Fibroblast of lung (primary cell): ENCODE measurements at regions not wholly inside any gene's neighbourhood (a gene's known extent, or its start where the extent isn't known, plus 50 kb on each side); places are given as distances from the start of the nearest gene placed in this dataset.

Source experiments
- DNase-seq, 2 donors: peaks; one replicate each; pipeline versions ENCODE4 v3.0.0 to v3.0.0-alpha.2; 2010; ENCODE audit warnings: low read depth in 2 of 2
- H2AFZ ChIP-seq: 2 replicates; pipeline ENCODE4 v1.5.1; 2012; ENCODE audit warnings: low read length, control low read depth, inconsistent platforms
- H3K27ac ChIP-seq: 2 replicates; pipeline ENCODE4 v1.5.1; 2011; ENCODE audit warnings: low read length, control low read depth; ENCODE audit not compliant: insufficient read depth
- H3K27me3 ChIP-seq: 2 replicates; pipeline ENCODE4 v1.5.1; 2011; ENCODE audit warnings: mild to moderate bottlenecking, low read length; ENCODE audit not compliant: control insufficient read depth, insufficient read depth
- H3K36me3 ChIP-seq: 2 replicates; pipeline ENCODE4 v1.5.1; 2011; ENCODE audit warnings: low read length; ENCODE audit not compliant: control insufficient read depth, insufficient read depth
- H3K4me1 ChIP-seq: 2 replicates; pipeline ENCODE4 v1.5.1; 2011; ENCODE audit warnings: low read length; ENCODE audit not compliant: control insufficient read depth, insufficient read depth; ENCODE audit errors: extremely low read depth
- H3K4me2 ChIP-seq: 2 replicates; pipeline ENCODE4 v1.5.1; 2011; ENCODE audit warnings: low read length, control low read depth; ENCODE audit not compliant: insufficient read depth; ENCODE audit errors: extremely low read depth
- H3K4me3 ChIP-seq, 4 experiments: fragments of 200-600 bp in 1 of 4; sonication (generic) in 1 of 4; replicated peaks in 1 of 4; 2 replicates each; pipeline ENCODE4 v1.5.1; 2011 to 2016; ENCODE audit warnings: low read length in 4 of 4, low read depth in 3 of 4, mild to moderate bottlenecking in 3 of 4, control low read depth in 2 of 4, inconsistent platforms in 1 of 4, mixed read lengths in 1 of 4; ENCODE audit not compliant: insufficient read depth in 1 of 4; ENCODE audit errors: control extremely low read depth in 1 of 4
- H3K79me2 ChIP-seq: 2 replicates; pipeline ENCODE4 v1.5.1; 2012; ENCODE audit warnings: mild to moderate bottlenecking, low read length, inconsistent platforms; ENCODE audit not compliant: control insufficient read depth, insufficient read depth
- H3K9ac ChIP-seq: 2 replicates; pipeline ENCODE4 v1.5.1; 2011; ENCODE audit warnings: mild to moderate bottlenecking, low read length, control low read depth; ENCODE audit not compliant: insufficient read depth
- H3K9me3 ChIP-seq: 2 replicates; pipeline ENCODE4 v1.5.1; 2012; ENCODE audit warnings: low read depth, low read length; ENCODE audit not compliant: control insufficient read depth, insufficient read depth
- H4K20me1 ChIP-seq: 2 replicates; pipeline ENCODE4 v1.5.1; 2011; ENCODE audit warnings: low read length; ENCODE audit not compliant: control insufficient read depth, insufficient read depth; ENCODE audit errors: extremely low read depth
- EZH2 ChIP-seq: IDR thresholded peaks from 2 replicates; pipeline ENCODE4 v1.5.1; 2012; ENCODE audit warnings: low read length, control low read depth, mild to moderate bottlenecking; ENCODE audit errors: missing control alignments
- TF ChIP-seq, protein P1 (sequence below), 2 donors: IDR thresholded peaks in 1 of 2; conservative IDR thresholded peaks in 1 of 2; 1 replicate in 1 of 2; 2 replicates in 1 of 2; pipeline ENCODE4 v1.5.1; 2011 to 2012; ENCODE audit warnings: low read length in 2 of 2, control low read depth in 1 of 2, inconsistent platforms in 1 of 2, low read depth in 1 of 2, mild to moderate bottlenecking in 1 of 2

DNA sequence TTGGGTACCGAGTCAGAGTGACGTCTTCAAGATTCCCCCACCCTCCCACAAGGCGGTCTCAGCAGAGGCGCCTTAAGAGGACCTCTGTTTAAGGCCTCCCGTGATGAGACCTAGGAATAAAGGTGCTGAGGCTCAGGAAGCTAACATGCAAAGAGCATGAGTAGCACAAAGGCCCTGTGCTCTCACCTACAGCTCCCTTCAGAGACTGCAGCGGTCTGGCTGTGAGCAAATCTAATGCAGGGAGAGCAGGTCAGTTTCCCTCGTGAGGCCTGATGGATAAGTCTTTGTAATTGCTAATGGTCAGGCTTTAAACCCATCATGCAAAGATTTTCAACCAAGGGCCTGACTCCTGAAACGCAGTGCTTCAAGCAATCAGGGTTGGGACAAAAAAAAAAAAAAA is 909.3 kb upstream of the GHITM start:
- no peaks in the 10 kb centered on the region for H3K27me3 ChIP-seq
- no peaks in the 10 kb centered on the region for H3K36me3 ChIP-seq
- H3K9me3 ChIP-seq = no peaks in the 10 kb centered on the region
- no peaks in the 10 kb centered on the region for H3K4me1 ChIP-seq
- H2AFZ ChIP-seq = no peak overlapping the region
- no peak for DNase-seq
- H3K4me3 ChIP-seq = no peak overlapping the region
- no peaks in the 10 kb centered on the region for H3K79me2 ChIP-seq
- no peaks in the 10 kb centered on the region for H4K20me1 ChIP-seq
- H3K4me2 ChIP-seq = no peak overlapping the region
- TF ChIP-seq EZH2 = no peak
- TF ChIP-seq, protein P1, sequence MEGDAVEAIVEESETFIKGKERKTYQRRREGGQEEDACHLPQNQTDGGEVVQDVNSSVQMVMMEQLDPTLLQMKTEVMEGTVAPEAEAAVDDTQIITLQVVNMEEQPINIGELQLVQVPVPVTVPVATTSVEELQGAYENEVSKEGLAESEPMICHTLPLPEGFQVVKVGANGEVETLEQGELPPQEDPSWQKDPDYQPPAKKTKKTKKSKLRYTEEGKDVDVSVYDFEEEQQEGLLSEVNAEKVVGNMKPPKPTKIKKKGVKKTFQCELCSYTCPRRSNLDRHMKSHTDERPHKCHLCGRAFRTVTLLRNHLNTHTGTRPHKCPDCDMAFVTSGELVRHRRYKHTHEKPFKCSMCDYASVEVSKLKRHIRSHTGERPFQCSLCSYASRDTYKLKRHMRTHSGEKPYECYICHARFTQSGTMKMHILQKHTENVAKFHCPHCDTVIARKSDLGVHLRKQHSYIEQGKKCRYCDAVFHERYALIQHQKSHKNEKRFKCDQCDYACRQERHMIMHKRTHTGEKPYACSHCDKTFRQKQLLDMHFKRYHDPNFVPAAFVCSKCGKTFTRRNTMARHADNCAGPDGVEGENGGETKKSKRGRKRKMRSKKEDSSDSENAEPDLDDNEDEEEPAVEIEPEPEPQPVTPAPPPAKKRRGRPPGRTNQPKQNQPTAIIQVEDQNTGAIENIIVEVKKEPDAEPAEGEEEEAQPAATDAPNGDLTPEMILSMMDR (conservative IDR thresholded peaks at IDR 0.05 in 1 of 2, IDR thresholded peaks at IDR 0.05 in 1 of 2; ENCODE audit: low read depth in 1 of 2, low read length in 2 of 2) = no peak
- H3K27ac ChIP-seq = no peak overlapping the region
- no peak overlapping the region for H3K9ac ChIP-seq

DNA sequence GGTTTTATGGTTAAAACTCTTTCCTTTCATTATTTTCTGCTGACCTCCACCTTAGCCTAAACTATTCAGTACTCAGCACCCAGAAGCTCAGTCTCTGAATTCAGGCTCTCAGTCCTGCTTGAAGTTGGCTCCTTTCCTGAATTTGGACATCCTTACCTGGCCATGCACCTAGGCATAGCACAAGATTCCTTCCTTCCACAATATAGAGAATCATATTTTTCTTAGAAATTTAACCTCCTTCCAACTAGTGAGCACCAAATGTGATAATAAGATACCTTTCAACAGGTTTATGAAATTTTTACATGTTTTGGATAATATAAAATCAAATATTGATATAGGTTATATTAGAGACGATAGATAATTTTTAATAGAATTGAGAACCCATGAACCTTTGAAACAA is 905.6 kb upstream of the GHITM start:
- Histone ChIP-seq H3K27me3 (no peaks in the 10 kb centered on the region), H3K4me2 (no peak overlapping the region), H3K36me3 (no peaks in the 10 kb centered on the region), H3K9me3 (no peaks in the 10 kb centered on the region), H3K27ac (no peak overlapping the region), H3K4me1 (no peaks in the 10 kb centered on the region), H4K20me1 (no peaks in the 10 kb centered on the region), H2AFZ (no peak overlapping the region), H3K79me2 (no peaks in the 10 kb centered on the region), H3K9ac (no peak overlapping the region), H3K4me3 (no peak overlapping the region)
- DNase-seq = no peak
- no peak for TF ChIP-seq EZH2
- TF ChIP-seq, protein P1 (conservative IDR thresholded peaks at IDR 0.05 in 1 of 2, IDR thresholded peaks at IDR 0.05 in 1 of 2; ENCODE audit: low read depth in 1 of 2, low read length in 2 of 2) = no peak

DNA sequence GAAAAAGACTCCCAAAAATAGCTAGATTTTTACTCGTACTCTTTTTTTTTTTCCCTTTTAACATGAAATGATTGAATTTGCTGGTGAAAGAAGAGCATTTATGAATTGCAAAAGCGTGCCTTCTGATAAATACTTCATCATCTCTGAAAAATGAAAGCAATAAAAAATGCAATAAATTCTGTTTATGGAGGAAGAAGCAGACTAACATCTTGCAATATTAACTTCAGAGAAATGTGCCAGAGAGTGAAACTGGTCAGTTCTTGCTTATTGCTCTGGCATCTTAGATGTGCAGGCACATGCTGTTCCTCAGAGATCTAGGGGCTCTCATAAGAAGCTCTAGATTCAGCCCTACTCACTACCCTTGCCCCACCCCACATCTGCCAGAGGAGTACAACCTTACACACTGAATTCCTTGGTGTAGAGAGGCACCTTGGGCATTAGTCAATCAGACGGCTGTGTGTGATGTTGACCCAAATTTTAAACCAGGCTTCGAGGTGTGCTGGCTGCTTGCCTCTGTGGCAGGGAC is 891.1 kb upstream of the GHITM start:
- no peak for DNase-seq
- no peaks in the 10 kb centered on the region for H3K36me3 ChIP-seq
- H4K20me1 ChIP-seq = no peaks in the 10 kb centered on the region

More for the DNA sequence above, 891.1 kb upstream of the GHITM start:
- Histone ChIP-seq H3K27me3 (no peaks in the 10 kb centered on the region), H3K79me2 (no peaks in the 10 kb centered on the region), H3K27ac (no peak overlapping the region), H3K4me2 (no peak overlapping the region), H3K9ac (no peak overlapping the region), H3K4me1 (no peaks in the 10 kb centered on the region), H3K9me3 (no peaks in the 10 kb centered on the region), H3K4me3 (no peak overlapping the region), H2AFZ (no peak overlapping the region)
- TF ChIP-seq, protein P1 (conservative IDR thresholded peaks at IDR 0.05 in 1 of 2, IDR thresholded peaks at IDR 0.05 in 1 of 2; ENCODE audit: low read depth in 1 of 2, low read length in 2 of 2) = no peak
- TF ChIP-seq EZH2 = no peak
